ENCODE measurements at regions not wholly inside any gene's neighbourhood (a gene's known extent, or its start where the extent isn't known, plus 50 kb on each side); places are given as distances from the start of the nearest gene placed in this dataset.

DNA sequence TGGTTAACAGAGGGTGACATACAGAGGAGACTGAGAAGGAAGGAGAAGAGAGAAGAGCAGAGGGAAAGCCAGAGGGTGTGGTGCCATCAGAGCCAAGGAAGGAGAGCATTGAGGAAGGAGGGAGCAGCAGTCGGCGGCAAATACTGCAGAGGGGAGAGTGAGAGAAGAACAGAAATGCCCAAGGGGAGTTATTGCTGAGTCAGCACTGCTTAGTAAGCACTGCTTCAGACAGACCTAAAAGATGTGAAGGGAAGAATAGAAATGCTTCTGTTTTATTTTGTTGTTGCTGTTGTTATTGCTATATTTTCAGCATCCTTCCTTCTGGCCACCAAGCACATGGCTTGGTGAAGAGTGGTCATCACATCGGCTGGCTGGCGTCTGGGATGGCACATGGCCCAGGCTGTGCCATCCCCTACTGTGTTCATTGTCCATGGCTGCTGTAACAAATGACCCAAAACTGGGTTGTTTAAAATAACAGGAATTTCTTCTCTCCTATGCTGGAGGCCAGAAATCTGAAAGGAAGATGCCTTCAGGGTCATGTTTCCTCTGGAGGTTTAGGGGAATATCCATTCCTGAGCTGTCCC, 204.1 kb upstream of the CNR1 start:
- no peak overlapping the region for H3K56ac ChIP-seq (ENCODE audit: insufficient read length, low read depth, low read length)
- no peak overlapping the region for H3T11ph ChIP-seq (ENCODE audit: low read length)
- H2BK15ac ChIP-seq (ENCODE audit: low read depth, low read length): no peak overlapping the region
- Mint-ChIP-seq H3K27me3 (ENCODE audit: low read depth) (no peaks in the 10 kb centered on the region), H3K36me3 (ENCODE audit: insufficient read depth in 1 of 3, low read depth in 3 of 3) (no peaks in the 10 kb centered on the region), H3K4me1 (peaks cover 5 to 6% of the 10 kb centered on the region in 2 experiments), H3K9me3 (no peaks in the 10 kb centered on the region; a peak in 2 of 5 replicates), H3K4me3 (no peak overlapping the region), H3K27ac (no peak overlapping the region)
- H4K8ac ChIP-seq (replicated peaks; ENCODE audit: insufficient read length, low read depth, low read length): no peak overlapping the region
- H3K23me2 ChIP-seq (ENCODE audit: insufficient read length, low read depth, low read length, poor library complexity, severe bottlenecking): no peaks in the 10 kb centered on the region
- no peak overlapping the region for H3K27ac ChIP-seq (ENCODE audit: insufficient read length, low read depth, low read length)
- H3K4me1 ChIP-seq (ENCODE audit: insufficient read depth, low read length): no peaks in the 10 kb centered on the region
- no peaks in the 10 kb centered on the region for H4K20me1 ChIP-seq (ENCODE audit: control insufficient read depth, insufficient read depth, insufficient read length)
- H3K4ac ChIP-seq (ENCODE audit: low read depth, low read length): no peak overlapping the region
- no peaks in the 10 kb centered on the region for H3K27me3 ChIP-seq (ENCODE audit: insufficient read depth, low read length)
- no peak overlapping the region for H2BK12ac ChIP-seq (ENCODE audit: insufficient read length, low read depth, low read length)
- no peak overlapping the region for H3K23ac ChIP-seq (ENCODE audit: insufficient read length, low read depth, low read length)
- TF ChIP-seq, protein P1, sequence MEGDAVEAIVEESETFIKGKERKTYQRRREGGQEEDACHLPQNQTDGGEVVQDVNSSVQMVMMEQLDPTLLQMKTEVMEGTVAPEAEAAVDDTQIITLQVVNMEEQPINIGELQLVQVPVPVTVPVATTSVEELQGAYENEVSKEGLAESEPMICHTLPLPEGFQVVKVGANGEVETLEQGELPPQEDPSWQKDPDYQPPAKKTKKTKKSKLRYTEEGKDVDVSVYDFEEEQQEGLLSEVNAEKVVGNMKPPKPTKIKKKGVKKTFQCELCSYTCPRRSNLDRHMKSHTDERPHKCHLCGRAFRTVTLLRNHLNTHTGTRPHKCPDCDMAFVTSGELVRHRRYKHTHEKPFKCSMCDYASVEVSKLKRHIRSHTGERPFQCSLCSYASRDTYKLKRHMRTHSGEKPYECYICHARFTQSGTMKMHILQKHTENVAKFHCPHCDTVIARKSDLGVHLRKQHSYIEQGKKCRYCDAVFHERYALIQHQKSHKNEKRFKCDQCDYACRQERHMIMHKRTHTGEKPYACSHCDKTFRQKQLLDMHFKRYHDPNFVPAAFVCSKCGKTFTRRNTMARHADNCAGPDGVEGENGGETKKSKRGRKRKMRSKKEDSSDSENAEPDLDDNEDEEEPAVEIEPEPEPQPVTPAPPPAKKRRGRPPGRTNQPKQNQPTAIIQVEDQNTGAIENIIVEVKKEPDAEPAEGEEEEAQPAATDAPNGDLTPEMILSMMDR (conservative IDR thresholded peaks at IDR 0.05): no peak
- H4K5ac ChIP-seq (ENCODE audit: insufficient read length, low read depth, low read length): no peak overlapping the region
- no peaks in the 10 kb centered on the region for H3K79me1 ChIP-seq (ENCODE audit: insufficient read depth, low read depth, low read length, poor library complexity, severe bottlenecking)
- WGBS (ENCODE audit: extremely low coverage, insufficient read length, low lambda C conversion rate): no CpG with 5 or more reads among the region's 4 CpGs
- H3K18ac ChIP-seq (ENCODE audit: insufficient read length, low read depth, low read length): no peak overlapping the region
- H2AK5ac ChIP-seq (ENCODE audit: insufficient read length, low read length): no peak overlapping the region
- H2BK120ac ChIP-seq (ENCODE audit: low read depth, low read length, poor library complexity, severe bottlenecking): no peak overlapping the region
- no peak overlapping the region for H3K14ac ChIP-seq (ENCODE audit: insufficient read depth, low read length)
- no peak overlapping the region for H4K91ac ChIP-seq (ENCODE audit: insufficient read length, low read depth, low read length)
- no peak overlapping the region for H3K4me2 ChIP-seq (ENCODE audit: insufficient read depth, insufficient read length, low read length)
- H3K9ac ChIP-seq (ENCODE audit: extremely low read depth, insufficient read length, low read length): no peak overlapping the region
- H2BK5ac ChIP-seq (ENCODE audit: insufficient read length, low read length): no peak overlapping the region
- no peaks in the 10 kb centered on the region for H3K79me2 ChIP-seq (ENCODE audit: insufficient read depth, low read length)
- no peak overlapping the region for H2AFZ ChIP-seq (ENCODE audit: low read length)
- H2BK20ac ChIP-seq (ENCODE audit: low read depth, low read length, poor library complexity, severe bottlenecking): no peak overlapping the region
- DNase-seq: no peak
- no peaks in the 10 kb centered on the region for H3K9me3 ChIP-seq (ENCODE audit: control insufficient read depth, low read depth, low read length)

All from H9 (cell line).